ENCODE measurements at regions not wholly inside any gene's neighbourhood (a gene's known extent, or its start where the extent isn't known, plus 50 kb on each side); places are given as distances from the start of the nearest gene placed in this dataset.

DNA sequence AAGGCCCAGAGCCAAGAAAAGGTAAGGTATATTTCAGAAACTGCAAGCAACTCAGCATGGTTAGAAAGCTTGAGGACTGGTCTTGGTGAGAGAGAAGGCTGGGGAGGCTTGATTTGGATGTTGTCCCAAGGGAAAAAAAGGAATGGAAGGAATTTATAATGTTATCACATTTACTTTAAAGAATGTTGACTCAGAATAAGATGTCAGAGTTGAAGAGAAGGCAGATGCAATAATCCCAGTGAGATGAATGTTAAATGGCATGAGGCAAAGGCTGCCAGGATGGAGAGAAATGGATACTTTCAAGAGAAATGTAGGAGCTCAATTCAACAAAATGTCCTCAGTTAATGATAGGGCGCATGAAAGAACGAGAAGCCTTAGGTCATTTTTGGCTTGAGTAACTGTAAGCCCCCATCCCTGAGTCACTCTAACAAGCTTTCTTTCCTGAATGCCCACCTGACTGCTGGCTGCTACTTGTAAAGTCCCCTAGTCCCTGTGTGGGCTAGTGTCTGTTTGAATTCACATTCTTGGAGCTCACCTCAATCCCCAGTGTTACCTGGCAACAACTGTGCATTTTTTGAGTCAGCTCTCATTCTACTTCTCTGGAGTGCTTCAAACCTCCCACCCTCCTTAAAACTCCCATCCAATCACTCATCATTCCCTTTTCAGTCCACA is 103.0 kb upstream of the TAPT1 start:
- no peak for DNase-seq (ENCODE audit: low spot score)
- TF ChIP-seq, protein P1, sequence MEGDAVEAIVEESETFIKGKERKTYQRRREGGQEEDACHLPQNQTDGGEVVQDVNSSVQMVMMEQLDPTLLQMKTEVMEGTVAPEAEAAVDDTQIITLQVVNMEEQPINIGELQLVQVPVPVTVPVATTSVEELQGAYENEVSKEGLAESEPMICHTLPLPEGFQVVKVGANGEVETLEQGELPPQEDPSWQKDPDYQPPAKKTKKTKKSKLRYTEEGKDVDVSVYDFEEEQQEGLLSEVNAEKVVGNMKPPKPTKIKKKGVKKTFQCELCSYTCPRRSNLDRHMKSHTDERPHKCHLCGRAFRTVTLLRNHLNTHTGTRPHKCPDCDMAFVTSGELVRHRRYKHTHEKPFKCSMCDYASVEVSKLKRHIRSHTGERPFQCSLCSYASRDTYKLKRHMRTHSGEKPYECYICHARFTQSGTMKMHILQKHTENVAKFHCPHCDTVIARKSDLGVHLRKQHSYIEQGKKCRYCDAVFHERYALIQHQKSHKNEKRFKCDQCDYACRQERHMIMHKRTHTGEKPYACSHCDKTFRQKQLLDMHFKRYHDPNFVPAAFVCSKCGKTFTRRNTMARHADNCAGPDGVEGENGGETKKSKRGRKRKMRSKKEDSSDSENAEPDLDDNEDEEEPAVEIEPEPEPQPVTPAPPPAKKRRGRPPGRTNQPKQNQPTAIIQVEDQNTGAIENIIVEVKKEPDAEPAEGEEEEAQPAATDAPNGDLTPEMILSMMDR (IDR thresholded peaks at IDR 0.05; ENCODE audit: borderline replicate concordance, control extremely low read depth, extremely low read depth, insufficient read depth, missing control alignments): no peak
- in situ Hi-C loops (cut with MboI; ENCODE audit: low sequenced_read_pairs, unreplicated experiment): no loop called here

DNA sequence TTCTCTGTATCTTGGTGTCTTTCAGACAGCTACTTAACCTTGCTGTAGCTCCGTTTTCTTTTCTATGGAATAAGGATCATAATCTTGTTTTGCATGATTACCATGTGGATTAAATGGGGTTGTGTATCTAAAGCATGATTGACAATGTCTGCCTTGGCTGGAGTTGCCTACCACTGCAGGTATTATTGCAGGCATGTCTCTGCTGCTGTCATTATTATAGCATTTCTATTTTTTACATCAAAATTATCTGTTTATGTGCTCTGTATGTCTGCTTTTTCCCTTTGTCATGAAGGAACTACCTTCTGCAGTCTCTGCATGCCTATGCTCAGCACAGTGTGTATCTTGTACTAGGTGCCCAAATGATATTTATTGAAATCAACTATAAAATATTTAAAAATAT is 95.9 kb upstream of the TAPT1 start:
- DNase-seq (ENCODE audit: low spot score): no peak
- in situ Hi-C loops (cut with MboI; ENCODE audit: low sequenced_read_pairs, unreplicated experiment): no loop called here
- TF ChIP-seq, protein P1 (IDR thresholded peaks at IDR 0.05; ENCODE audit: borderline replicate concordance, control extremely low read depth, extremely low read depth, insufficient read depth, missing control alignments): no peak

DNA sequence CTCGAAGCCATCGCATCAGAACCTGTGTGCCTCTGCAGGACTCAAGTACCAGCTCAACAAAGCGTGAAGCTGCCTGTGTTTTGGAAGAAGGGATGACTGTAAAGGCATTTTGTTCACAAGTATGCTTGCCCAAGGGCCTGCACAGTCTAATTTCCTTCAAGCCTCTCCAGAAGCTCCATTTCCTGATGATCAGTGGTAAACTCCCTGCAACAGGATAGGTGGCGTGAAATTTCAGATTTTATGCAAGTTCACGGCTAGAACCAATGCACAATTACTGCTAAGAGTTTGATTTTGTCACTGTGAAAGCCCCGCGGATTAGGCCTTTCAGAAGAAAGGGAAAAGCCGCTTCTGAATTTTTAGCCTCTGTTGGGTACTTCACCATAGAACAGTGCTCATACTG is 89.2 kb upstream of the TAPT1 start:
- DNase-seq (ENCODE audit: low spot score): no peak
- in situ Hi-C loops (cut with MboI; ENCODE audit: low sequenced_read_pairs, unreplicated experiment): no loop called here
- TF ChIP-seq, protein P1 (IDR thresholded peaks at IDR 0.05; ENCODE audit: borderline replicate concordance, control extremely low read depth, extremely low read depth, insufficient read depth, missing control alignments): no peak

DNA sequence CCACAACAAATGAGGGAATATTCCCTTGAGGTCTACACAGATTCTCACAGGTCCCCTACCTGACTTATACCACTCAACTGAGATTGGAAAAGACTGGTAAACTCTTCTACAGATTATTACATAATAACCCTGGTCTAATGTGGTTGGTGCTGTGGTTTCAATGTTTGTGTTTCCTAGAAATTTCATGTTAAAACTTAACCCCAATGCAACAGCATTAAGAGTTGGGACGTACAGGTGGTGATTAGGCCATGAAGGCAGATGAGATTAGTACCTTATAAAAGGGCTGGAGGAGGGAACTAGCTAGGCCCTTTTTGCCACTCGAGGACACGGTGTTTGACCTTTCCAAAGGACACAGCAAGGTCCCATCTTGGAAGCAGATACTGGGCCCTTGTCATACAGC is 84.3 kb upstream of the TAPT1 start:
- in situ Hi-C loops (cut with MboI; ENCODE audit: low sequenced_read_pairs, unreplicated experiment): no loop called here
- TF ChIP-seq, protein P1 (IDR thresholded peaks at IDR 0.05; ENCODE audit: borderline replicate concordance, control extremely low read depth, extremely low read depth, insufficient read depth, missing control alignments): no peak
- DNase-seq (ENCODE audit: low spot score): no peak

DNA sequence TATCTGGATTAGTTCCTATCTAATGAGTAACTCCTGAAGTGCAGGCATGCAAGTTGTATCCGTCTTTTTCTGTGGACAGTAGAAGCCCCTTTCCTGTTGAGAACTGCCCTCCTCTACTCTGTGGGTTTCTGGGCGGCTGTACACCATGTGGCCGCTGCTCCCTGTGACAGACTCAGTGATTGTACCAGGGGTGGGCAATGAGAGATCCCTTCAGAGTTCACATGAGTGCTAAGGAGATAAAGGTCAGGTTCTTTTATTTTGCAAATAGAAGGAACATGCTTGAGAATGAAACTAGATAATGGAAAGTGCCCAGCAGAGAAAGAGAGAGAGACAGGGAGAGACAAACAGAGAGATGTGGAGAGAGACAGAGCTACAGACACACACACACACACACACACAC is 76.4 kb upstream of the TAPT1 start:
- DNase-seq (ENCODE audit: low spot score): no peak
- TF ChIP-seq, protein P1 (IDR thresholded peaks at IDR 0.05; ENCODE audit: borderline replicate concordance, control extremely low read depth, extremely low read depth, insufficient read depth, missing control alignments): no peak
- in situ Hi-C loops (cut with MboI; ENCODE audit: low sequenced_read_pairs, unreplicated experiment): no loop called here

DNA sequence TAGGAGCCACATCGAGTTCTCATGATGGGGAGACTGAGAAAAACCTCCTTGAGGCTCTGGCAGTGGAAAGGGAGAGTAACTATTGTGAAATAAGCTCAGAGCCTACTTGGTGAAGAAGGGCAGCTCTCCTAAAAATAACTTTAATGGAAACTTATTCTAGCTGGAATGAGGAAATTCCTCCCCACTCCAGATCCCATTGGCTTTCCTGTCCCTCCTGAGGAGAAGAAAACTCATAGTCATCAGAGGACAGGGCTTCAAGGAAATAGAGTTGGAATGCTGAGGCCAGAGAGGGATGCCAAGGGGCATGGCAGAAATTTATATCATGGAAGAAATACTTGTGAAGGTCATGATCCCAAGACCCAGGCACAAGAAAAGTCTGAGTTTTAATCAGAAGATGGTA is 70.7 kb upstream of the TAPT1 start:
- no peak for DNase-seq (ENCODE audit: low spot score)
- in situ Hi-C loops (cut with MboI; ENCODE audit: low sequenced_read_pairs, unreplicated experiment): loop anchor here (25.0 kb wide), 2 partner anchors 615 to 1165 kb away; no protein-coding TSS in a partner anchor

More for the DNA sequence above, 70.7 kb upstream of the TAPT1 start:
- TF ChIP-seq, protein P1 (IDR thresholded peaks at IDR 0.05; ENCODE audit: borderline replicate concordance, control extremely low read depth, extremely low read depth, insufficient read depth, missing control alignments): no peak

All from GM13976 (cell line).